HG02943 (cell line): ENCODE measurements at regions not wholly inside any gene's neighbourhood (a gene's known extent, or its start where the extent isn't known, plus 50 kb on each side); places are given as distances from the start of the nearest gene placed in this dataset.
"Not testable (repeated sequence)": the region's sequence is repeated elsewhere in the genome, so short reads cannot be mapped to it uniquely, and the experiment has no call there.

Source experiments
- ATAC-seq: cut with Tn5 transposase; IDR thresholded peaks from one replicate; pipeline ENCODE4 v1.9.1; 2021; ENCODE audit warnings: mild to moderate bottlenecking, low read depth, moderate library complexity; ENCODE audit not compliant: unreplicated experiment

GRCh38 chr12:88870000-88870737, 289.9 kb upstream of the KITLG start:
- no peak for ATAC-seq

- no peak for ATAC-seq
Observed at GRCh38 chr12:88868050-88868449, 287.8 kb upstream of the KITLG start.

- no peak for ATAC-seq
Observed at GRCh38 chr12:88867510-88867909, 287.2 kb upstream of the KITLG start.

- ATAC-seq = no peak
Observed at GRCh38 chr12:88866881-88867280, 286.6 kb upstream of the KITLG start.

GRCh38 chr12:88865537-88865936, 285.3 kb upstream of the KITLG start:
- no peak for ATAC-seq

- ATAC-seq = no peak
Observed at GRCh38 chr12:88860851-88861250, 280.6 kb upstream of the KITLG start.

- no peak for ATAC-seq
Observed at GRCh38 chr12:88856201-88856600, 275.9 kb upstream of the KITLG start.

- ATAC-seq = no peak
Observed at GRCh38 chr12:88855301-88855700, 275.0 kb upstream of the KITLG start.

GRCh38 chr12:88854260-88854659, 274.0 kb upstream of the KITLG start:
- no peak for ATAC-seq

- ATAC-seq = not testable (repeated sequence)
Observed at GRCh38 chr12:88847246-88847645, 267.0 kb upstream of the KITLG start.

GRCh38 chr12:88844426-88844825, 264.2 kb upstream of the KITLG start:
- ATAC-seq = no peak

GRCh38 chr12:88842314-88842713, 262.0 kb upstream of the KITLG start:
- ATAC-seq = no peak

GRCh38 chr12:88839486-88839885, 259.2 kb upstream of the KITLG start:
- no peak for ATAC-seq

GRCh38 chr12:88836156-88836555, 255.9 kb upstream of the KITLG start:
- no peak for ATAC-seq

GRCh38 chr12:88834226-88834625, 254.0 kb upstream of the KITLG start:
- ATAC-seq = no peak

GRCh38 chr12:88833641-88834116, 253.4 kb upstream of the KITLG start:
- no peak for ATAC-seq

GRCh38 chr12:88828537-88828936, 248.3 kb upstream of the KITLG start:
- not testable (repeated sequence) for ATAC-seq

GRCh38 chr12:88820012-88820411, 239.7 kb upstream of the KITLG start:
- ATAC-seq = no peak

- ATAC-seq = no peak
Observed at GRCh38 chr12:88816201-88816600, 235.9 kb upstream of the KITLG start.

- ATAC-seq = no peak
Observed at GRCh38 chr12:88814779-88815178, 234.5 kb upstream of the KITLG start.

GRCh38 chr12:88812610-88813009, 232.3 kb upstream of the KITLG start:
- ATAC-seq = no peak

- no peak for ATAC-seq
Observed at GRCh38 chr12:88810806-88811205, 230.5 kb upstream of the KITLG start.
